Chondrocyte (in vitro differentiated cells): ENCODE measurements at regions not wholly inside any gene's neighbourhood (a gene's known extent, or its start where the extent isn't known, plus 50 kb on each side); places are given as distances from the start of the nearest gene placed in this dataset.

Experiments
- DNase-seq: peaks from one replicate; pipeline ENCODE4 v3.0.0; 2021; ENCODE audit warnings: mixed read lengths, low spot score
- H3K27ac Mint-ChIP-seq: one replicate; pipeline ENCODE4 v1.8.0; 2021; ENCODE audit warnings: mild to moderate bottlenecking, moderate library complexity, mixed read lengths; ENCODE audit not compliant: unreplicated experiment
- H3K27me3 Mint-ChIP-seq: 2 replicates; pipeline ENCODE4 v1.8.0; 2021; ENCODE audit warnings: low read depth, mixed read lengths
- H3K36me3 Mint-ChIP-seq: 2 replicates; pipeline ENCODE4 v1.8.0; 2021; ENCODE audit warnings: low read depth, mixed read lengths
- H3K4me1 Mint-ChIP-seq: 2 replicates; pipeline ENCODE4 v1.8.0; 2021; ENCODE audit warnings: low read depth, mild to moderate bottlenecking, mixed read lengths
- H3K4me3 Mint-ChIP-seq: one replicate; pipeline ENCODE4 v1.8.0; 2021; ENCODE audit warnings: mild to moderate bottlenecking, moderate library complexity, mixed read lengths; ENCODE audit not compliant: unreplicated experiment
- H3K9me3 Mint-ChIP-seq: 2 replicates; pipeline ENCODE4 v1.8.0; 2021; ENCODE audit warnings: low read depth, mixed read lengths
- TF ChIP-seq, protein P1 (sequence below): fragments of 200-600 bp; sonication (generic); IDR thresholded peaks from 2 replicates; pipeline ENCODE4 v1.5.0; 2021; ENCODE audit warnings: antibody characterized with exemption, mild to moderate bottlenecking, moderate library complexity

DNA sequence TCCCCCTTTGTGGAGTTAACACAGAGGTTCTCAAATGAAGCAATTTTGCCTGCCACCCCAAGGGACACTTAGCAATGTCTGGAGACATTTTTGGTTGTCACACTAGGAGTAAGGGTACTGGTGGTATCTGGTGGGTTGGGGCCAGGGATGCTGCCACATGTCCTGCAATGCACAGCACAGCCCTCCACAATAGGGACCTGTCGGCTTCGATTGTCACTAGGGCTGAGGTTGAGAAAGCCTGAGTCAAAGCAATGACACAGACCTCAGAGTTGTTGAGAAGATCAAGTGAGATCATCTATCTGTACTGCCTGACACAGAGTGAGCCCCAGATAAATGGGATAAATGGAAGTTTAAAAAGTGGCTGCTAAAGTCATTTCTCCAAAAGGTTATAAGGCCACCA is 249.2 kb upstream of the KLF4 start:
- DNase-seq: no peak
- H3K27me3 Mint-ChIP-seq: no peaks in the 10 kb centered on the region
- no peaks in the 10 kb centered on the region for H3K9me3 Mint-ChIP-seq
- TF ChIP-seq, protein P1, sequence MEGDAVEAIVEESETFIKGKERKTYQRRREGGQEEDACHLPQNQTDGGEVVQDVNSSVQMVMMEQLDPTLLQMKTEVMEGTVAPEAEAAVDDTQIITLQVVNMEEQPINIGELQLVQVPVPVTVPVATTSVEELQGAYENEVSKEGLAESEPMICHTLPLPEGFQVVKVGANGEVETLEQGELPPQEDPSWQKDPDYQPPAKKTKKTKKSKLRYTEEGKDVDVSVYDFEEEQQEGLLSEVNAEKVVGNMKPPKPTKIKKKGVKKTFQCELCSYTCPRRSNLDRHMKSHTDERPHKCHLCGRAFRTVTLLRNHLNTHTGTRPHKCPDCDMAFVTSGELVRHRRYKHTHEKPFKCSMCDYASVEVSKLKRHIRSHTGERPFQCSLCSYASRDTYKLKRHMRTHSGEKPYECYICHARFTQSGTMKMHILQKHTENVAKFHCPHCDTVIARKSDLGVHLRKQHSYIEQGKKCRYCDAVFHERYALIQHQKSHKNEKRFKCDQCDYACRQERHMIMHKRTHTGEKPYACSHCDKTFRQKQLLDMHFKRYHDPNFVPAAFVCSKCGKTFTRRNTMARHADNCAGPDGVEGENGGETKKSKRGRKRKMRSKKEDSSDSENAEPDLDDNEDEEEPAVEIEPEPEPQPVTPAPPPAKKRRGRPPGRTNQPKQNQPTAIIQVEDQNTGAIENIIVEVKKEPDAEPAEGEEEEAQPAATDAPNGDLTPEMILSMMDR: no peak
- no peak overlapping the region for H3K27ac Mint-ChIP-seq
- no peak overlapping the region for H3K4me3 Mint-ChIP-seq
- peaks cover 45% of the 10 kb centered on the region for H3K4me1 Mint-ChIP-seq
- H3K36me3 Mint-ChIP-seq: no peaks in the 10 kb centered on the region

- peaks cover 51% of the 10 kb centered on the region for H3K4me1 Mint-ChIP-seq
- H3K4me3 Mint-ChIP-seq: no peak overlapping the region
- TF ChIP-seq, protein P1: no peak
- no peaks in the 10 kb centered on the region for H3K9me3 Mint-ChIP-seq
- H3K27ac Mint-ChIP-seq: peak overlapping the region; percentile 65
- no peak for DNase-seq
- no peaks in the 10 kb centered on the region for H3K36me3 Mint-ChIP-seq
- H3K27me3 Mint-ChIP-seq: no peaks in the 10 kb centered on the region
Measured at GRCh38 chr9:107737987-107738743, 248.6 kb upstream of the KLF4 start.

- Mint-ChIP-seq H3K9me3 (no peaks in the 10 kb centered on the region), H3K27ac (no peak overlapping the region), H3K4me1 (peaks cover 52% of the 10 kb centered on the region), H3K4me3 (no peak overlapping the region), H3K36me3 (no peaks in the 10 kb centered on the region), H3K27me3 (no peaks in the 10 kb centered on the region)
- TF ChIP-seq, protein P1: no peak
- no peak for DNase-seq
Measured at GRCh38 chr9:107737610-107737986, 248.0 kb upstream of the KLF4 start.

- no peak for DNase-seq
- H3K4me1 Mint-ChIP-seq: peaks cover 56% of the 10 kb centered on the region
- no peaks in the 10 kb centered on the region for H3K27me3 Mint-ChIP-seq
- TF ChIP-seq, protein P1: no peak
- H3K36me3 Mint-ChIP-seq: no peaks in the 10 kb centered on the region
- no peak overlapping the region for H3K4me3 Mint-ChIP-seq
- no peak overlapping the region for H3K27ac Mint-ChIP-seq
- H3K9me3 Mint-ChIP-seq: no peaks in the 10 kb centered on the region
Measured at GRCh38 chr9:107735821-107736220, 246.3 kb upstream of the KLF4 start.

- H3K36me3 Mint-ChIP-seq: no peaks in the 10 kb centered on the region
- H3K4me1 Mint-ChIP-seq: peaks cover 44% of the 10 kb centered on the region
- H3K27ac Mint-ChIP-seq: peak overlapping the region; percentile 88
- H3K27me3 Mint-ChIP-seq: no peaks in the 10 kb centered on the region
- TF ChIP-seq, protein P1: no peak
- H3K9me3 Mint-ChIP-seq: peaks cover 2% of the 10 kb centered on the region
- no peak for DNase-seq
- H3K4me3 Mint-ChIP-seq: no peak overlapping the region
Measured at GRCh38 chr9:107734256-107735013, 244.9 kb upstream of the KLF4 start.
